ENCODE measurements at regions not wholly inside any gene's neighbourhood (a gene's known extent, or its start where the extent isn't known, plus 50 kb on each side); places are given as distances from the start of the nearest gene placed in this dataset.

GRCh38 chr7:33802600-33802999 is 102.7 kb upstream of the BMPER start:
- intact Hi-C loops (cut with micrococcal nuclease; ENCODE audit: unreplicated experiment), result no loop called here
- no peak overlapping the region for H3K9ac ChIP-seq (ENCODE audit: insufficient read depth, low read depth, low read length)
- no peak for TF ChIP-seq ZNF678 (CRISPR knock-in tag; IDR thresholded peaks at IDR 0.05)
- TF ChIP-seq NCOR1 (IDR thresholded peaks at IDR 0.05; ENCODE audit: borderline replicate concordance, low read length), result no peak
- TF ChIP-seq NRL (CRISPR knock-in tag; IDR thresholded peaks at IDR 0.05; ENCODE audit: borderline replicate concordance), result no peak
- TF ChIP-seq MIER2 (CRISPR knock-in tag; IDR thresholded peaks at IDR 0.05), result no peak
- no peak for TF ChIP-seq PRDM15 (CRISPR knock-in tag; IDR thresholded peaks at IDR 0.05)
- no peak for TF ChIP-seq NKX3-1 (CRISPR knock-in tag; IDR thresholded peaks at IDR 0.05)
- TF ChIP-seq TAF15 (IDR thresholded peaks at IDR 0.05; ENCODE audit: low read depth, low read length, poor library complexity, severe bottlenecking), result no peak
- TF ChIP-seq TIGD3 (CRISPR knock-in tag; IDR thresholded peaks at IDR 0.05; ENCODE audit: borderline replicate concordance), result no peak
- no peak for TF ChIP-seq PRPF4 (IDR thresholded peaks at IDR 0.05; ENCODE audit: low read depth, low read length, poor library complexity, severe bottlenecking)
- TF ChIP-seq POLR2A (IDR thresholded peaks at IDR 0.05; ENCODE audit: insufficient read depth in 1 of 2, low read depth in 2 of 2, low read length in 2 of 2), result no peak
- no peak for TF ChIP-seq SMC3 (IDR thresholded peaks at IDR 0.05; ENCODE audit: low read length)
- TF ChIP-seq GATAD1 (CRISPR knock-in tag; IDR thresholded peaks at IDR 0.05), result no peak
- TF ChIP-seq ZNF773 (CRISPR knock-in tag; IDR thresholded peaks at IDR 0.05; ENCODE audit: borderline replicate concordance), result no peak
- no peak for TF ChIP-seq ZNF333 (CRISPR knock-in tag; IDR thresholded peaks at IDR 0.05; ENCODE audit: borderline replicate concordance)
- no peak for TF ChIP-seq ARID2 (CRISPR knock-in tag; IDR thresholded peaks at IDR 0.05; ENCODE audit: borderline replicate concordance)
- TF ChIP-seq YEATS2 (CRISPR knock-in tag; IDR thresholded peaks at IDR 0.05; ENCODE audit: borderline replicate concordance), result no peak
- TF ChIP-seq ZBTB42 (CRISPR knock-in tag; IDR thresholded peaks at IDR 0.05), result no peak
- no peak for ATAC-seq
- no peaks in the 10 kb centered on the region for H3K79me2 ChIP-seq (ENCODE audit: insufficient read depth, low read length)
- in situ Hi-C loops (cut with HindIII; ENCODE audit: extremely low pct_ligation_motif_present, low pct_unique_long_range_greater_than_20kb), result no loop called here
- WGBS (ENCODE audit: low lambda C conversion rate), result 59% methylated on average over 3 of the region's 3 CpGs
- H4K20me1 ChIP-seq (ENCODE audit: insufficient read depth, low read length), result no peaks in the 10 kb centered on the region
- no peak for FAIRE-seq
- BruUV-seq (replicated peaks), result no TSS peak
- no peak overlapping the region for H3K4me2 ChIP-seq (ENCODE audit: low read depth, low read length)
- no peak overlapping the region for H3K4me3 ChIP-seq (replicated peaks in 1 of 3; ENCODE audit: insufficient read depth in 1 of 3, low read depth in 2 of 3, low read length in 3 of 3)
- no peak overlapping the region for H3K27ac ChIP-seq (ENCODE audit: extremely low read length, insufficient read depth, low read length)
- no peaks in the 10 kb centered on the region for H3K9me3 ChIP-seq (ENCODE audit: low read length)
- ChIA-PET POLR2A (no interaction called here), CTCF (ENCODE audit: low intra/inter-chr PET ratio, low total read pairs) (no interaction called here)
- no peak for DNase-seq (ENCODE audit: low spot score)
- no peaks in the 10 kb centered on the region for H3K36me3 ChIP-seq (replicated peaks in 1 of 2; ENCODE audit: control insufficient read depth in 1 of 2, insufficient read depth in 2 of 2, low read length in 2 of 2)
- no peaks in the 10 kb centered on the region for H3K27me3 ChIP-seq (ENCODE audit: control insufficient read depth in 1 of 2, insufficient read depth in 2 of 2, low read length in 2 of 2)
- no peak overlapping the region for H2AFZ ChIP-seq (ENCODE audit: low read length)
- H3K4me1 ChIP-seq (ENCODE audit: insufficient read depth, low read length), result peaks cover 13% of the 10 kb centered on the region

All from HepG2 (cell line).